ENCODE measurements at regions not wholly inside any gene's neighbourhood (a gene's known extent, or its start where the extent isn't known, plus 50 kb on each side); places are given as distances from the start of the nearest gene placed in this dataset.

- TF ChIP-seq ZNF670 (CRISPR knock-in tag; IDR thresholded peaks at IDR 0.05; ENCODE audit: borderline replicate concordance) (no peak), RNF2 (conservative IDR thresholded peaks at IDR 0.05; ENCODE audit: low read depth) (no peak), MAF1 (CRISPR knock-in tag; IDR thresholded peaks at IDR 0.05; ENCODE audit: borderline replicate concordance) (no peak), STAT6 (CRISPR knock-in tag; IDR thresholded peaks at IDR 0.05; ENCODE audit: borderline replicate concordance) (no peak), HDAC6 (IDR thresholded peaks at IDR 0.05; ENCODE audit: low read depth, low read length) (no peak), CTCF (CRISPR knock-in tag; IDR thresholded peaks at IDR 0.05) (no peak), CHD4 (IDR thresholded peaks at IDR 0.05; ENCODE audit: borderline replicate concordance, low read length) (no peak), SMARCE1 (IDR thresholded peaks at IDR 0.05; ENCODE audit: borderline replicate concordance) (no peak), ZBTB43 (CRISPR knock-in tag; conservative IDR thresholded peaks at IDR 0.05) (no peak), SRSF9 (IDR thresholded peaks at IDR 0.05; ENCODE audit: borderline replicate concordance, insufficient read depth, low read depth, low read length, poor library complexity, severe bottlenecking) (no peak), MAX (IDR thresholded peaks at IDR 0.05) (no peak), JUND (CRISPR knock-in tag; IDR thresholded peaks at IDR 0.05) (no peak)
- TF ChIP-seq, protein P1, sequence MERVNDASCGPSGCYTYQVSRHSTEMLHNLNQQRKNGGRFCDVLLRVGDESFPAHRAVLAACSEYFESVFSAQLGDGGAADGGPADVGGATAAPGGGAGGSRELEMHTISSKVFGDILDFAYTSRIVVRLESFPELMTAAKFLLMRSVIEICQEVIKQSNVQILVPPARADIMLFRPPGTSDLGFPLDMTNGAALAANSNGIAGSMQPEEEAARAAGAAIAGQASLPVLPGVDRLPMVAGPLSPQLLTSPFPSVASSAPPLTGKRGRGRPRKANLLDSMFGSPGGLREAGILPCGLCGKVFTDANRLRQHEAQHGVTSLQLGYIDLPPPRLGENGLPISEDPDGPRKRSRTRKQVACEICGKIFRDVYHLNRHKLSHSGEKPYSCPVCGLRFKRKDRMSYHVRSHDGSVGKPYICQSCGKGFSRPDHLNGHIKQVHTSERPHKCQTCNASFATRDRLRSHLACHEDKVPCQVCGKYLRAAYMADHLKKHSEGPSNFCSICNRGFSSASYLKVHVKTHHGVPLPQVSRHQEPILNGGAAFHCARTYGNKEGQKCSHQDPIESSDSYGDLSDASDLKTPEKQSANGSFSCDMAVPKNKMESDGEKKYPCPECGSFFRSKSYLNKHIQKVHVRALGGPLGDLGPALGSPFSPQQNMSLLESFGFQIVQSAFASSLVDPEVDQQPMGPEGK (CRISPR knock-in tag; IDR thresholded peaks at IDR 0.05) = no peak
- TF ChIP-seq, protein P2, sequence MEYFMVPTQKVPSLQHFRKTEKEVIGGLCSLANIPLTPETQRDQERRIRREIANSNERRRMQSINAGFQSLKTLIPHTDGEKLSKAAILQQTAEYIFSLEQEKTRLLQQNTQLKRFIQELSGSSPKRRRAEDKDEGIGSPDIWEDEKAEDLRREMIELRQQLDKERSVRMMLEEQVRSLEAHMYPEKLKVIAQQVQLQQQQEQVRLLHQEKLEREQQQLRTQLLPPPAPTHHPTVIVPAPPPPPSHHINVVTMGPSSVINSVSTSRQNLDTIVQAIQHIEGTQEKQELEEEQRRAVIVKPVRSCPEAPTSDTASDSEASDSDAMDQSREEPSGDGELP (IDR thresholded peaks at IDR 0.05; ENCODE audit: borderline replicate concordance, low read depth) = no peak
Measured at GRCh38 chr18:71850602-71851001, 693.5 kb downstream of the CBLN2 start.

Data from HepG2 (cell line).